HG03571 (cell line): ENCODE measurements at regions not wholly inside any gene's neighbourhood (a gene's known extent, or its start where the extent isn't known, plus 50 kb on each side); places are given as distances from the start of the nearest gene placed in this dataset.

ENCODE experiments used
- ATAC-seq: cut with Tn5 transposase; IDR thresholded peaks from one replicate; pipeline ENCODE4 v1.9.1; 2021; ENCODE audit not compliant: unreplicated experiment

DNA sequence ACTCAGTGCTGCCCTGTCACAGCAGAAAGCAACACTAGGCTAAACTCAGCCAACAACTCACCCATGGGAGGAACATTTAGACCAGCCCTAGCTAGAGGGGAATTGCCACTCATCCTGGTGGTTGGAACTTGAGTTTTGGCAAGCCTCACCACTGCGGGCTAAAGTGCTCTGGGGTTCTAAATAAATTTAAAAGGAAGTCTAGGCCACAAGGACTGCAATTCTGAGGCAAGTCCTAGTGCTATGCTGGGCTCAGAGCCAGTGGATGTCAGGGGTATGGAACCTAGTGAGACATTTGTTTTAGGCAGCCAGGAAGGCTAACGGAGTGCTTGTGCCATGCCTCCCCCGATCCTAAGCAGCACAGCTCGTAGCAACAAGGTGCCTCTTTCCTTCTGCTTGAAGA is 78.0 kb downstream of the RGS13 start:
- ATAC-seq = no peak

DNA sequence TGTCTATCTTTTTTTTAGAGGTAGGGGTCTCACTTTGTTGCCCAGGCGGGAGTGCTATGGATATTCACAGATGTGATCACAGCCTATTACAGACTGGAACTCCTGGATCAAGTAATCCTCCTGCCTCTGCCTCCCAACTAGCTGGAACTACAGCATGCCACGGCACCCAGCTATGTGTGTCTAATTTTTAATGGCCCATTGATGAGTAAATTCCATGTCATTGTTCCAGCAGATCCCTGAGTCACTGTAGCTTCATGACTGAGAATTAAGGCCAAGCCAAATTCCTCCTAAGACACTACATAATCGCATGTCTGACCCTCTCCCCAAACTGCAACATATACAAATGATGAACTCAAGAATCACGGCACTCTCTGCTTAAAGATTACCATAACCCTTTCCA is 84.2 kb upstream of the RGS2 start:
- no peak for ATAC-seq

DNA sequence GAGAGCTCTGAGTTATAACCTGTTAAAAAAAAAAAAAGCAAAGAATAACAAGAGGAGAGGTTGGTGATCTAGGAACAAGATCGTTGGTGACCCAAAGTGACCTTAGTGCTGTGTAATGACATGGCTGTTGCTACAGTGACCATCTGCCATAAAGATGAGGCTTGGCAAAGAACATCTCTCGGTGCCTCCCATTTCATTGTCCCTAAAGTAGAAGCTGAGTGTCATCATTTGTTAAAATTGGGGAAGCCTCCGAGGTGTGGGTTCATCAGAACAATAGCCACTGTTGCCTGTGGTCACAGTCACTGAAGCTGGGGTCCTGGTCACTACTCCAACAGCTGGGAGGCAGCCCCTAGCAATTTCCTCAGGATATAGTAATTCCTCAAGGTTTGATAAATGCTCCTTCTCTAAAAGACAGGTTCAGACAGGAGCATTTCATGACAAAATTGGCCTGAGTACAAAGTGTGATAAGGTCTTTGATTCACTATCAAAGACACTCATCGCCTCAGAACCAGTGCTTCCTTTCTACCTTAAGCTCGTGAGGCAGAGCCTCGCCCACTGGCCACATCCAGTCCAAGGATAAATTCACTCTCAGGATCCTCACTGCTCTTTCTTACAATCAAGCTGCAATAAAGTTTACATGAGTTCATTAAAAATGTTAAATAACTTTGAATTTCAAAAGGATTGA is 81.9 kb upstream of the RGS2 start:
- no peak for ATAC-seq

DNA sequence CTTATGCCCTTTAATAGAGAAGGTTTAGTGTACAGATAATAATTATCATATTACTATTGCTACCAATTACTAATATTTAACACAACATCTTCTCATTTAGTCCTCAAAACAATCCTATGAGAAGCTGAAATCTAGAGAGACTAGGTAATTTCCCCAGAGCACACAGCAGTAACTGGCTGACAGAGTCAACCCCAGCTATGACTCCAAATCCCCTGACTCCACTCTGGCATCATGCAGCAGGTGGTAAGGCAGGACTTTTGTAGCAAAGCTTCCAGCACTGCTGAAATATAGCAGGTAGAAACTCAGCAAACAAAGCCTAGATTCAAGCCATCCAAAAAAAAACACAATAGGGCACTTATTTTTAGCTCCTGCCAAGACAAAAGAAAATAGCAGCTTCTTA is 79.3 kb upstream of the RGS2 start:
- ATAC-seq = no peak

DNA sequence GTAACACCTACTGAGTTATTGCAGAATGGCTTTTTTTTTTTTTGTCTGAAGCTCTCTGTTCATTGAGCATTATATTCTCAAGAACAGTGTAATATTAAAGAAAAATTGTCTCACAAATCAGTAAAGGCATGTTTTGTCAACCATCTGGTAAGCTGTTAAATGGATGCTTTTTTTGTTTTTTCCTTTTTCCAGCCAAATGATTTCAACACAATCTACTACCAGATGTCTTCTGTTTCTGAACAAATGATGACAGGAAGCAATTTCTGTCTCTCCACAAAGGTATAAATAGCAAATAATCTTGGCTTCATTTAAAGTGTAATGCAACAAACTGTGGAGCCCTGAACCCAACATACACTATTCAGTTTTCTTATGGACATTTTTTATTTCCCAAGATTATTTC is 78.6 kb upstream of the RGS2 start:
- no peak for ATAC-seq

DNA sequence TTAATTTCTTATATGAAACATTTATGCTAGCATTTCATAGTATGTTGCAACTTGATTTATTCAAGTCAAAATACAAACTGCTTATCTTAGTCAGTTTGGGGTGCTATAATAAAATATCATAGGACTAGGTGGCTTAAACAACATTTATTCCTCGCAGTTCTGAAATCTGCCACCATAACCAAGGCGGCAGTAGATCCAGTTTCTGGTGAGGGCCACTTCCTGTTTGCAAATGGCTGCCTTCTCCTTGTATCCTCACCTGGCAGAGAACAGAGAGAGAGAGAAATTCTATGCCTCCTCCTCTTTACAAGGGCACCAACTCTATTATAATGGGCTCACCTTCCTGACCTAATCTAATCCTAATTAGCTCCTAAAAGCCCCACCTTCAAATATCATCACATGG is 76.1 kb upstream of the RGS2 start:
- ATAC-seq = peak; percentile 70

DNA sequence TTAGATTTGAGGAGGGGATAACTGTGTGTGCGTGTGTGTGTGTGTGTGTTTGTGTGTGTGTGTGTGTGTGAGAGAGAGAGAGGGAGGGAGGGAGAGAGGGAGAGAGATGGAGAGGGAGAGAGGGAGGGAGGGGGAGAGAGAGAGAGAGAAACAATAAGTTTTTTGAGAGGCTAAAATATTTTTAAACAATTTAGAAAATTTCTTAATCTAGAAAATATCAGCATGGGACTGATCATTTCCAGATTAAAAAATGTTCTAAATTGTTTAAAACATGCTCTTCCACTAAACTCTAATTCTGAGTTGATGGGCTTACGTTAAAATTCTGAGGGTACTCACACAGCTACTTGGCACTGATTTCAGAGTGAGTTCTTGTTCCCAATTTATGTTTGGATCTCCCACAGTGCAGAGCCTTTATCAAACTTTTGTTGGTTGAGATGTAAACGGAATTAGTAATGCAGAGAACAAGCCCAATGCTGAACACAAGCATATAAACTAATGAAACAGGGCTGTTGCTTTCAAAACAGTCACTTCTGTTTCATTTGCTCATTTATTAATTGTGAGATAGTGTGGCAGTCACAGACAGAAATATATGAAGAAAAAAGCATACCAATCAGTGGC is 73.4 kb upstream of the RGS2 start:
- no peak for ATAC-seq

DNA sequence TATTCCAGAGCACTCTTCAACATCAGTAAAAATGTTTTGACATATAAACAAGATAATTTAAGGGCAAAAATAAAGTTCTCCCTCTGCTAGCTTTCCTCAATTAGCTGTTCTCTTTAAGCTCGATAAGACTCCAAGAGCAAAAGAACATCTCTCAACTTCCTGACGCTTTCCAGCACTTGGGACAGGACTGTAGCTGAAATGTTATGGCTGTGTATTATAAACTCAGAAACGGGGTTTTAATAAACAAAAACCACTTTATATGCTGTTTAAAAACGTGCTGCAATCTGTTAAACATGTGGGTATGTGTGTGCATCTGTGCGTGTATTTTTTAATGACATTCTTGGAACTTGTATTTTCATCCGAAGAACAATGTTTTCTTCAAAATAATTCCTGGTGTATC is 71.5 kb upstream of the RGS2 start:
- no peak for ATAC-seq

DNA sequence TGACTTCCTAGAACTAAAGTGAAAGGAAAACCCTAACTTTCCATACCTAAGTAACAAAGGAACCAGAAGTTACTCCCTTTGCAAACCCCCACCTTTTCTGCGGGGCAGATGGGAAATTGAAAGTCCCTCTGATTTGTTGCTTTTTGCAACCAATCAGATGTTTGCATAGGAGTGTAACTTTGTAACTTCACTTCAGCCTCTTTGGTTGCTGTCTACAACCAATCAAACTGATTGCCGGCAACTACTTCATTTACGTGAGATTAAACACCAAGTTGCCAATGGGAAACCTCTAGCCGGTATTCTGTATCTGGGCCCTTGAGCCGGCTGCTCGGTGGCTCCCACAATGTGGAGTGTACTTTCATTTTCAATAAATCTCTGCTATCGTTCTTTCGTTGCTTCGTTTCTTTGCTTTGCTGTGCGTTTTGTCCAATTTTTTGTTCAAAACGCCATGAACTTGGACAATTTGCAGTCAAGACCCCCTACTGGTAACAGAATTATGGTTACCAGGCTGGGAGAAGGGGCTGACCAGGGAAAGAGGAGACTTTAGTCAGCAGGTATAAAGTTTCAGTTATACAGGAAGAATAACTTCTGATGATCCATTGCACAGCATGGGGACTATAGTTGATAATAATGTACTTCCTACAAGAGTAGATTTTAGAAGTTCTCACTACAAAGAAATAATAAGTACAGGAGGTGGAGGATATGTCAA is 69.2 kb upstream of the RGS2 start:
- no peak for ATAC-seq

DNA sequence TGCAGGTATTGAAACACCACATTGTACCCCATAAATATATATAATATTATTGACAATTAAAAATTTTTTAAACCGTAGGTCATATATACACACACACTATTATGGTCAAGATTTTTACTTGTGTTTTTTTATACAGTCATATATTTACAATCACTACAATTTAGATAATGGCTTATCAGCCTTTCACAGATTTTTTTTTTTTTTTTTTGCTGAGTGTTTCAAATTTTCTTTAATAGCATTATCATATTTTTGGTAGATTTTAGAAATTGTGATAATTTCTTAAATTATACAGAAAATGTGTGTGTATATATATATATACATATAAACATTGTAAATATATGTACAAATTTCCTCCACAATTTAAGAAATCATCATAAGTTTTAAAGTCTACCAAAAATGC is 68.6 kb upstream of the RGS2 start:
- no peak for ATAC-seq

DNA sequence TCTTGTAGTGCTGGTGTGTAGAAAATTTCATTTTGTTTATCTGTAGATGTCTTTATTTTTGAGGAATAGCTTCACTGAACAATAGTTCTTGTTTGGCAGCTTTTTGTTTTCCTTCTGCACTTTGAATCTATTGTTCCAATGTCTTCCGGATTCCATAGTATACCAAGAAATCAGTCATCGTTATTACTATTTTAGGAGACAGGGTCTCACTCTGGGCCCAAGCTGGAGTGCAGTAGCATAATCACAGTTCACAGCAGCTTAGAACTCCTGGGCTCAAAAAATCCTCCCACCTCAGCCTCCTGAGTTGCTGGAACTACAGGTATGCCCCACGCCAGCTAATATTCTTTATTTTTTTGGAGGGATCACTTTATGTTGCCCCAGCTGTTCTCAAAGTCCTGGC is 67.7 kb upstream of the RGS2 start:
- no peak for ATAC-seq

DNA sequence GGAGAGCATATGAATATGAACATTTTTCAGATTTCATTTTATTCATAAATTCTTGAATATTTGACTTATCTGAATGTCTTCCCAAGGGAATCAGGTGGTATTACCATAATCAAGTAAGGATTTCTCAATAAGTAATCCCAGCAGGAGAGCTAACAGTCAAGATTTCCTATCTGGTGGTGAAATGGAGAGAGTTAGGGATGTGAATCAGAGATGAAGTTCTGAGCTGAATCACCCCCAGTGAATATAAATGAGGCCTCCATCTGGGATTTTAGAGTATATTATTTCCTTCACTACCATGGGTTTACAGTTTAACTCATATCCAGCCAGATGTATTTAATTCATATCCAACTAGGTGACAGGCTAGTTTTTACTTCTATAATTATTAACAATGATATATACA is 61.5 kb upstream of the RGS2 start:
- ATAC-seq = no peak

DNA sequence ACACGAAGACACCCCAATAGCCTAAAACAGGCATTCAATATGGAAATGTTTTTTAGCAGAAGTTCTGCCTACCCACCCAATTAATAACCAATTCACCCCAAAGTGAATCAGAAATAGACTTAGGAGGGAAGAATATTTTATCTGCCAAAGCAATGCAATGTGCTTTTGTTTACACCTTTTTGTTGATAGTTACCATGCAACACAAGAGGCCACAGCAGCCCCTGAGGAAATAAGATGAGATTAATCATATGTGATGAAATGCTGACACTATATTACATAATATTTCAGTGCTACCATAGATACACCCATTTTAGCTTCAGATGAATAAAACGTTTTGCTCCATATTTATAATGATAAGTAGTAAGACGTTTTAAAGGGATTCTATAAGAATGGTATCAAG is 60.9 kb upstream of the RGS2 start:
- no peak for ATAC-seq

DNA sequence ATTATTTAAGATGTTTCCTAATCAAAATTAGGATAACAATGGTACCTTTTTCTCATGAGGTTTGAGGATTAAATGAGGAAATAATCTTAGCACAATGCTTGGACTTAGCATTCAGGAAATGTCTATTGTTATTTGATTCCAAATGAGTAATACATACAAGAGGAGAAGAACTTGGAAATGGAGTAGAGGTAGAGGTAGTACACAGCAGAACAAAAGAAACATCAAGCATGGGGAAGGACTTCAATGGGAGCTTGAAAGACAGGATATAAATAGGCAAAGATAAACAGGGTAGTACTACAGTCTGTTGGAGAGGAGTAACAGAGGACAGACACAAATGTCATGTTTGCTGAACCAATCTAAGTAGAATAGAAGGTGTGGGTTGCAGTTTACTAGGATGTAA is 59.5 kb upstream of the RGS2 start:
- ATAC-seq = no peak

DNA sequence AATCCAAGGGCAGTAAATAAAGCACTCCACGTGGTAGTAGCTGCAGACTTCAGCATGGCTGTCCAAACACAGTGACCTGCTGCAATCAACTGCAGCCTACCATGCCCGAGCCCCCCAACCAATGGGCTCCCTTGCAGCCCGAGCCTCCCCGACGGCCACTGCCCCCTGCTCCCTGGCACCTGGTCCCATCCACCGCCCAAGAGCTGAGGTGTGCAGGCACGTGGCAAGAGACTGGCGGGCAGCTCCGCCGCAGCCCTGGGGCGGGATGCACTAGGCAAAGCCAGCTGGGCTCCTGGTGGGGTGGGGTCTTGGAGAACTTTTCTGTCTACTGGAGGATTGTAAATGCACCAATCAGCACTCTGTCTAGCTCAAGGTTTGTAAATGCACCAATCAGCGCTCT is 57.6 kb upstream of the RGS2 start:
- no peak for ATAC-seq

DNA sequence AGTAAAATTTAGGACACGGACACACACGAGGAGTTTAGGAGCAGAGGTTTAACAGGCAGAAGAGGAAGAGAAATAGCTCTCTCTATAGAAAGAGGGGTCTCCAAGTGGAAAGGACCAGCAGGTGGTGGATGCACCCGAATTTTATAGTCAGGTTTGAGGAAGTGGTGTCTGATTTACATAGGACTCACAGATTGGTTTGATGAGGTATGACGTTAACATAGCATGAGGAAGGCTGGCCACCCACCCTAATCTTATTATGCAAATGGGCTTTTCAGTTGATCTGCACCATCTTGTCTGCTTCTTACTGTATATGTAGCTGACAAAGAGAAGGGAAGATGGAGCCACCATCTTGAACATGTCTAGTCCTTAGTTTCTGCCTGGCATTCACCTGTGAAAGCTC is 52.5 kb upstream of the RGS2 start:
- no peak for ATAC-seq

DNA sequence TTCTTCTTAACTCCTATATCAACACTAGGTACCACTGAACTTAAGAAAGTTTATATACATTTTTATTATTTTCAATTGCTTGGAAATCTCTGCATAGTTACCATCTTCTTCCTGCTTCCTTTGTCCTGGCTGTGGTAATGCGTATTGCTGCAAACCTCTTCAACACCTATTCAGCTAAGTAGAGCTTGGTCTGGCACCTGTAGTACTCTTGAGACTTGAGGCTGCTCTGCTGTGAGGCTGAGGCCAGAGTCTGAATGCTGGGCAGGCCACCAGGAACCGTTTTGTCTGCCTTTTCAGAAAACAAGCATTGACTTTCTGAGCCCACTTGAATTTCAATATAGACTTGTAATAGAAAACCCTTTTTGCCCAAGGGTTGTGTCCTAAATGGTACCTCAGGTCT is 52.0 kb upstream of the RGS2 start:
- no peak for ATAC-seq

DNA sequence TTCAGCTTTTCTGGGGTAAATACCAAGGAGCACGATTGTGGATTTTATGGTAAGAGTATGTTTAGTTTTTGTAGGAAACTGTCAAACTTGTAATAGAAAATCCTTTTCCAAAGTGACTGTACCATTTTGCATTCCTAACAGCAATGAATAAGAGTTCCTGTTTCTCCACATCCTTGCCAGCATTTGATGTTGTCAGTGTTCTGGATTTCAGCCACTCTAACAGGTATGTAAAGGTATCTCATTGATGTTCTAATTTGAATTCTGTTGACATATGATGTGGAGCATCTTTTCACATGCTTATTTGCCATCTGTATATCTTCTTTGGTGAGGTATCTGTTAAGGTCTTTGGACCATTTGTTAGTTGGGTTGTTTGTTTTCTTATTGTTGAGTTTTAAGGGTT is 50.3 kb upstream of the RGS2 start:
- ATAC-seq = no peak
